ENCODE measurements at regions not wholly inside any gene's neighbourhood (a gene's known extent, or its start where the extent isn't known, plus 50 kb on each side); places are given as distances from the start of the nearest gene placed in this dataset.

GRCh38 chr2:241942416-241943208 is 73.1 kb downstream of the RTP5 start:
- no peak for DNase-seq (ENCODE audit: low read depth in 2 of 2)

GRCh38 chr2:241943209-241943850 is 73.8 kb downstream of the RTP5 start:
- no peak for DNase-seq (ENCODE audit: low read depth in 2 of 2)

GRCh38 chr2:241943961-241944575 is 74.5 kb downstream of the RTP5 start:
- no peak for DNase-seq (ENCODE audit: low read depth in 2 of 2)

GRCh38 chr2:241944821-241945220 is 75.3 kb downstream of the RTP5 start:
- no peak for DNase-seq (ENCODE audit: low read depth in 2 of 2)

- DNase-seq (ENCODE audit: low read depth in 2 of 2): no peak
These were observed 75.8 kb downstream of the RTP5 start for GRCh38 chr2:241945311-241945710.

- no peak for DNase-seq (ENCODE audit: low read depth in 2 of 2)
These were observed 76.3 kb downstream of the RTP5 start for GRCh38 chr2:241945803-241946202.

GRCh38 chr2:241946306-241947003 is 76.9 kb downstream of the RTP5 start:
- DNase-seq (ENCODE audit: low read depth in 2 of 2): no peak

GRCh38 chr2:241947004-241947350 is 77.4 kb downstream of the RTP5 start:
- no peak for DNase-seq (ENCODE audit: low read depth in 2 of 2)

GRCh38 chr2:241947401-241947800 is 77.9 kb downstream of the RTP5 start:
- DNase-seq (ENCODE audit: low read depth in 2 of 2): no peak

GRCh38 chr2:241947876-241948275 is 78.3 kb downstream of the RTP5 start:
- DNase-seq (ENCODE audit: low read depth in 2 of 2): no peak

- DNase-seq (ENCODE audit: low read depth in 2 of 2): no peak
These were observed 78.9 kb downstream of the RTP5 start for GRCh38 chr2:241948299-241948897.

GRCh38 chr2:241948901-241949735 is 79.6 kb downstream of the RTP5 start:
- no peak for DNase-seq (ENCODE audit: low read depth in 2 of 2)

GRCh38 chr2:241949736-241950412 is 80.3 kb downstream of the RTP5 start:
- DNase-seq (ENCODE audit: low read depth in 2 of 2): no peak

GRCh38 chr2:241950413-241951315 is 81.1 kb downstream of the RTP5 start:
- DNase-seq (ENCODE audit: low read depth in 2 of 2): peak; percentile 32 to 41

GRCh38 chr2:241951316-241951700 is 81.8 kb downstream of the RTP5 start:
- DNase-seq (ENCODE audit: low read depth in 2 of 2): no peak

GRCh38 chr2:241951920-241952319 is 82.4 kb downstream of the RTP5 start:
- DNase-seq (ENCODE audit: low read depth in 2 of 2): no peak

GRCh38 chr2:241952816-241953215 is 83.3 kb downstream of the RTP5 start:
- DNase-seq (ENCODE audit: low read depth in 2 of 2): no peak

GRCh38 chr2:241953324-241953928 is 83.9 kb downstream of the RTP5 start:
- no peak for DNase-seq (ENCODE audit: low read depth in 2 of 2)

GRCh38 chr2:241956521-241957110 is 87.1 kb downstream of the RTP5 start:
- no peak for DNase-seq (ENCODE audit: low read depth in 2 of 2)
